H1 (cell line): ENCODE measurements at regions not wholly inside any gene's neighbourhood (a gene's known extent, or its start where the extent isn't known, plus 50 kb on each side); places are given as distances from the start of the nearest gene placed in this dataset.

Source experiments
- ASH2L ChIP-seq: fragments of 200-600, 300-600 bp; sonication (generic); IDR thresholded peaks from one replicate; pipeline ENCODE4 v1.7.1; 2017; ENCODE audit warnings: low read length
- FOSL1 ChIP-seq: IDR thresholded peaks from 2 replicates; pipeline ENCODE4 v1.6.1; 2011; ENCODE audit warnings: mild to moderate bottlenecking, low read depth, low read length, moderate library complexity; ENCODE audit not compliant: insufficient read depth
- SUZ12 ChIP-seq: fragments of 200-600 bp; sonication (generic); IDR thresholded peaks from 2 replicates; pipeline ENCODE4 v1.6.1; 2012; ENCODE audit warnings: mild to moderate bottlenecking, inconsistent platforms, low read length, moderate library complexity, mixed read lengths
- TAF7 ChIP-seq: optimal IDR thresholded peaks from 2 replicates; pipeline ENCODE3; 2011; ENCODE audit warnings: low read depth, mild to moderate bottlenecking, inconsistent platforms, low read length, moderate library complexity, borderline replicate concordance
- TF ChIP-seq, protein P1 (sequence below): IDR thresholded peaks from 2 replicates; pipeline ENCODE4 v1.6.1; 2011; ENCODE audit warnings: low read length, improper control_type of control experiment

DNA sequence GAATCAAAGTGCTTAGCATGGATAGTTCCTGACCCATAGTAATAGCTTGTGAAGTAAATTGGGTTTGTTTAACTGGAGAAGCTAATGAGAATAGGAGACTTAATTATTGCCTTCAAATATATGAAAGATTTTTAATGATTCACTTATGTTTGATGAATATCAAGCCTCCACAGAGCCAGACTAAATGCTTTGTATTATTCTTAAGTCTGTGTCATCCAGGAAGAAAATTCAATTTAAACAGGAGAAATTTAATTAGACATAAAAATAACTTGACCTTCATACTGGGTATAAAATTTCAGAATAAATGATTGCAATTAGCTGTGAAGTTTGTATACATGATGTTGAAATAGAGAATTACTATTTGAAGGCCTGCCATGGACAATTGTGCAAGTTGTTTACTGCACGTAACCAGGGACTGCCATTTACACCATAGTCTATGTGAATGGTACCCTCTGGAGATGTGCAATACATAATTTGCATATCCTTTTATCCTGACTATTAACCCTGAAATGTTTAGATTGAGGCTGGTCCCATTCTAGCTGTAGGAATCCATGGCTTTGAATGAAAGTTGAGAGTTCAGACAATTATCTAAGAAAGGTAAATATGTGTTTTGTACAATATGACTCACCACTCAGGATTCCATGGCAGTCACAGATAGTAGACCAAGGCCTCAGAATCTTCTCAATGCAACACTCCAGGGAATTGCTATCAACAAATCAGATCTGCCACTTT, 133.5 kb upstream of the IL12B start (continued):
- TF ChIP-seq SUZ12 (no peak), FOSL1 (no peak), TAF7 (no peak), ASH2L (no peak)
- TF ChIP-seq, protein P1, sequence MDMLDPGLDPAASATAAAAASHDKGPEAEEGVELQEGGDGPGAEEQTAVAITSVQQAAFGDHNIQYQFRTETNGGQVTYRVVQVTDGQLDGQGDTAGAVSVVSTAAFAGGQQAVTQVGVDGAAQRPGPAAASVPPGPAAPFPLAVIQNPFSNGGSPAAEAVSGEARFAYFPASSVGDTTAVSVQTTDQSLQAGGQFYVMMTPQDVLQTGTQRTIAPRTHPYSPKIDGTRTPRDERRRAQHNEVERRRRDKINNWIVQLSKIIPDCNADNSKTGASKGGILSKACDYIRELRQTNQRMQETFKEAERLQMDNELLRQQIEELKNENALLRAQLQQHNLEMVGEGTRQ, result no peak
